ENCODE measurements at regions not wholly inside any gene's neighbourhood (a gene's known extent, or its start where the extent isn't known, plus 50 kb on each side); places are given as distances from the start of the nearest gene placed in this dataset.

GRCh38 chr6:40714143-40714542 is 127.0 kb upstream of the LRFN2 start:
- H3K4me1 ChIP-seq (replicated peaks in 1 of 4; ENCODE audit: control insufficient read depth in 3 of 4, insufficient read depth in 4 of 4, low read length in 3 of 4): peaks cover 0 to 2% (median under 1%) of the 10 kb centered on the region in 4 experiments; a peak in 4 of 7 replicates
- H4K91ac ChIP-seq (replicated peaks; ENCODE audit: insufficient read length, low read length): no peak overlapping the region
- no peak overlapping the region for H2AK5ac ChIP-seq (ENCODE audit: low read depth, low read length)
- no peak overlapping the region for H2BK15ac ChIP-seq (ENCODE audit: low read length)
- H3K9ac ChIP-seq (replicated peaks in 1 of 4; ENCODE audit: extremely low read depth in 1 of 4, low read depth in 3 of 4, low read length in 3 of 4): no peak overlapping the region
- no peaks in the 10 kb centered on the region for H3K23me2 ChIP-seq (ENCODE audit: low read depth, low read length)
- H3K27ac ChIP-seq (ENCODE audit: low read depth, low read length): no peak overlapping the region
- H3K36me3 ChIP-seq (ENCODE audit: control insufficient read depth in 2 of 4, insufficient read depth in 4 of 4, low read length in 3 of 4): no peaks in the 10 kb centered on the region
- no peaks in the 10 kb centered on the region; a peak in 1 of 7 replicates for H3K27me3 ChIP-seq (replicated peaks in 1 of 4; ENCODE audit: control insufficient read depth in 3 of 4, extremely low read depth in 1 of 4, insufficient read depth in 3 of 4, low read length in 3 of 4)
- DNase-seq (ENCODE audit: low read depth in 1 of 2, low spot score in 2 of 2) (no peak), FAIRE-seq (no peak)
- WGBS, 2 experiments (ENCODE audit: extremely low coverage in 1 of 2, insufficient coverage in 1 of 2, insufficient read length in 1 of 2, insufficient replicate concordance in 2 of 2, low coverage in 1 of 2, low lambda C conversion rate in 2 of 2, missing lambda C conversion rate in 1 of 2): 87% methylated on average over 6 of the region's 6 CpGs; no CpG with 5 or more reads in 1 of the 2 experiments
- no peak overlapping the region for H3K18ac ChIP-seq (ENCODE audit: extremely low read depth, low read length)
- CTCF ChIA-PET (ENCODE audit: partially characterized antibody): interaction anchor here (0.9 to 3.4 kb wide), 12 partner anchors 10 to 139 kb away, joined by 3 to 17 read pairs (median 3); partner anchors contain the start of gene LRFN2
- no peak overlapping the region for H3K4me3 ChIP-seq (ENCODE audit: extremely low read depth in 1 of 4, insufficient read depth in 2 of 4, low read depth in 3 of 4, low read length in 4 of 4)
- no peak overlapping the region for H4K5ac ChIP-seq (ENCODE audit: insufficient read length, low read depth, low read length)
- H2AFZ ChIP-seq (ENCODE audit: low read length): no peak overlapping the region
- H3K9me3 ChIP-seq (ENCODE audit: insufficient read depth in 2 of 2, low read depth in 1 of 2, low read length in 1 of 2): peaks cover under 1 to 2% of the 10 kb centered on the region in 2 experiments; a peak in 1 of 4 replicates
- H4K20me1 ChIP-seq (replicated peaks in 1 of 2; ENCODE audit: control insufficient read depth in 1 of 2, insufficient read depth in 2 of 2, low read length in 2 of 2): no peaks in the 10 kb centered on the region
- H2BK20ac ChIP-seq (ENCODE audit: low read length): no peak overlapping the region
- no peak overlapping the region for H2BK12ac ChIP-seq (ENCODE audit: low read depth, low read length)
- POLR2A ChIA-PET (ENCODE audit: partially characterized antibody): no interaction called here
- TF ChIP-seq ZNF274 (IDR thresholded peaks at IDR 0.05; ENCODE audit: borderline replicate concordance, extremely low read depth, low read length): no peak
- no peak for TF ChIP-seq EGR1 (IDR thresholded peaks at IDR 0.05; ENCODE audit: borderline replicate concordance, low read depth, low read length)
- TF ChIP-seq BACH1 (IDR thresholded peaks at IDR 0.05; ENCODE audit: low read length): no peak
- TF ChIP-seq NANOG (IDR thresholded peaks at IDR 0.05; ENCODE audit: insufficient read depth, low read depth, low read length, poor library complexity, severe bottlenecking): no peak
- TF ChIP-seq HDAC6 (IDR thresholded peaks at IDR 0.05; ENCODE audit: low read depth, low read length): no peak
- no peak for TF ChIP-seq KDM4A (IDR thresholded peaks at IDR 0.05; ENCODE audit: low read depth, low read length, severe bottlenecking)
- no peak for TF ChIP-seq RXRA (IDR thresholded peaks at IDR 0.05; ENCODE audit: insufficient read depth, low read depth, low read length)
- TF ChIP-seq GABPA (IDR thresholded peaks at IDR 0.05; ENCODE audit: borderline replicate concordance, insufficient read depth, low read length): no peak
- TF ChIP-seq TAF7 (optimal IDR thresholded peaks at IDR 0.05; ENCODE audit: borderline replicate concordance, low read depth, low read length): no peak
- H2BK5ac ChIP-seq (ENCODE audit: low read depth, low read length): no peak overlapping the region
- no peak overlapping the region for H3K4ac ChIP-seq (replicated peaks; ENCODE audit: insufficient read length, low read depth, low read length)
- no peak overlapping the region for H3K23ac ChIP-seq (ENCODE audit: insufficient read length)
- H3K56ac ChIP-seq (replicated peaks; ENCODE audit: insufficient read length, low read depth, low read length): no peak overlapping the region
- H4K8ac ChIP-seq (ENCODE audit: extremely low read depth, insufficient read depth, low read length): no peak overlapping the region
- no peak overlapping the region for H2BK120ac ChIP-seq (replicated peaks; ENCODE audit: low read depth, low read length)
- H3K14ac ChIP-seq (ENCODE audit: insufficient read length): no peak overlapping the region
- no peak overlapping the region for H3K4me2 ChIP-seq (ENCODE audit: insufficient read depth in 1 of 2, low read depth in 2 of 2, low read length in 2 of 2)
- no peaks in the 10 kb centered on the region for H3K79me1 ChIP-seq (ENCODE audit: low read depth, low read length)
- no peaks in the 10 kb centered on the region for H3K79me2 ChIP-seq (ENCODE audit: control insufficient read depth in 1 of 2, insufficient read depth in 2 of 2, low read length in 2 of 2)
